ENCODE measurements at regions not wholly inside any gene's neighbourhood (a gene's known extent, or its start where the extent isn't known, plus 50 kb on each side); places are given as distances from the start of the nearest gene placed in this dataset.

DNA sequence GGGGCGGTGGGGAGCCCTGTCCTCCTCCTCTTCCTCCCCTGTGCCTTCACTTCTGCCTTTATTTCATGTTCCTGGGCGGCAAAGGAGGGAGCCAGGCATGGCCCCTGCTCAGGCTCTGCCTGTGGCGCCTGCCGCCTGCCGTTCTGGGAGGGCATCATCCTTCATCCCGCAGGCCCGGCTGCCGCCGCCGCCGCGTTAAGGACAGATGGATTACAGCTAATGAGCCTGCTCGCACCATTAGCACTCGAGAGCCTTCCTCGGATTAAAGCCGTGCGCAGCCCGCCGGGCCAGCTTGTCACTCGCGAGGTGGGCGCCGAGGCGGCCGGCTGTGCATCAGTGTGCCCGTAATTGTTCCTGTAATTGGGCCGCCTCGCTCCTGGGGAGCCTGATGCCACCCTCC lies 127.7 kb upstream of the GSE1 start:
- no peak overlapping the region for H3K4me3 ChIP-seq
- no peak overlapping the region for H3K4me2 ChIP-seq
- H3K9me3 ChIP-seq (ENCODE audit: low read depth), result no peaks in the 10 kb centered on the region
- no peaks in the 10 kb centered on the region for H3K27me3 ChIP-seq
- DNase-seq (ENCODE audit: low spot score), result no peak
- H4K20me1 ChIP-seq (ENCODE audit: insufficient read depth, poor library complexity, severe bottlenecking), result no peaks in the 10 kb centered on the region
- 97% methylated on average over 28 of the region's 28 CpGs for WGBS (ENCODE audit: low lambda C conversion rate, missing lambda C conversion rate)
- peaks cover 5% of the 10 kb centered on the region for H3K4me1 ChIP-seq (ENCODE audit: insufficient read depth)
- no peak for TF ChIP-seq EZH2 (IDR thresholded peaks at IDR 0.05; ENCODE audit: borderline replicate concordance)
- TF ChIP-seq EZH2phosphoT487 (IDR thresholded peaks at IDR 0.05; ENCODE audit: low read depth, severe bottlenecking, unreplicated experiment), result no peak
- TF ChIP-seq, protein P1, sequence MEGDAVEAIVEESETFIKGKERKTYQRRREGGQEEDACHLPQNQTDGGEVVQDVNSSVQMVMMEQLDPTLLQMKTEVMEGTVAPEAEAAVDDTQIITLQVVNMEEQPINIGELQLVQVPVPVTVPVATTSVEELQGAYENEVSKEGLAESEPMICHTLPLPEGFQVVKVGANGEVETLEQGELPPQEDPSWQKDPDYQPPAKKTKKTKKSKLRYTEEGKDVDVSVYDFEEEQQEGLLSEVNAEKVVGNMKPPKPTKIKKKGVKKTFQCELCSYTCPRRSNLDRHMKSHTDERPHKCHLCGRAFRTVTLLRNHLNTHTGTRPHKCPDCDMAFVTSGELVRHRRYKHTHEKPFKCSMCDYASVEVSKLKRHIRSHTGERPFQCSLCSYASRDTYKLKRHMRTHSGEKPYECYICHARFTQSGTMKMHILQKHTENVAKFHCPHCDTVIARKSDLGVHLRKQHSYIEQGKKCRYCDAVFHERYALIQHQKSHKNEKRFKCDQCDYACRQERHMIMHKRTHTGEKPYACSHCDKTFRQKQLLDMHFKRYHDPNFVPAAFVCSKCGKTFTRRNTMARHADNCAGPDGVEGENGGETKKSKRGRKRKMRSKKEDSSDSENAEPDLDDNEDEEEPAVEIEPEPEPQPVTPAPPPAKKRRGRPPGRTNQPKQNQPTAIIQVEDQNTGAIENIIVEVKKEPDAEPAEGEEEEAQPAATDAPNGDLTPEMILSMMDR (IDR thresholded peaks at IDR 0.05; ENCODE audit: poor library complexity), result no peak
- no peaks in the 10 kb centered on the region for H3K9me2 ChIP-seq (replicated peaks; ENCODE audit: insufficient read depth)
- H3K79me2 ChIP-seq, result peaks cover 5% of the 10 kb centered on the region
- no peaks in the 10 kb centered on the region for H3K36me3 ChIP-seq (replicated peaks; ENCODE audit: insufficient read depth, low read depth)
- H3K27ac ChIP-seq, result no peak overlapping the region
- H2AFZ ChIP-seq, result no peak overlapping the region

DNA sequence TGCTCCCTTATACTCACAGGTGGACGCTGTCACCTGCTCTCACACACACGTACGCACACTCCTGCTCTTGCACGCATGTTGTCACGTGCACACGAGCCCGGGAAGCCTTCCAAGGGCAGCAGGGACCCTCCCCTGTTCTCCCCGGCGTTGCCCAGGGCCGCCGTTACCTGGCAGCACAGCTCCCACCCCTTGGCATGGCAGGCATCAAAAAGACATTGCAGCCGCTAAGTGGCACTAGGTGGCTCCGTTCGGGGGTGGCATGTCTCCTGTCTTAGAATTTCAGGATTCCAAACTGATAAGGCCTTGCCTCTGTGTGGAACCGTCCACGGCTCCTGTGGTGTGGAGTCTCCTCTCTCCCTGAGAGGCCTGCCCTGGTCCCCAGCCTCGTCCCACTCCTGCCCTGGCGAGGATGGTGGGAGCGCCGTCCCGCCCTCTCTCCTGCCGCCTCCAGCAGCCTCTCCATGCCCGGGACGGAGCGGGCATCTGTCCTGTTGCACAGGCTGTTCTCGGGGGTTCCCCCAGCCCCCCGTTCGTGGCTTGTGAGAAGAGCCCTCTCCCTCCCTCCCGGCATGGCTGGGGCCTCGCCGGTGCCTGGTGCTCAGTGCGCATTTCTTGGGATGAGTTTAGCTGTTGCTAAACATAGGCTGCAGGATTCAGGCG lies 126.7 kb upstream of the GSE1 start:
- Histone ChIP-seq H4K20me1 (ENCODE audit: insufficient read depth, poor library complexity, severe bottlenecking) (no peaks in the 10 kb centered on the region), H3K4me3 (no peak overlapping the region), H3K27ac (no peak overlapping the region), H3K9me3 (ENCODE audit: low read depth) (no peaks in the 10 kb centered on the region), H3K9me2 (replicated peaks; ENCODE audit: insufficient read depth) (no peaks in the 10 kb centered on the region), H2AFZ (no peak overlapping the region), H3K36me3 (replicated peaks; ENCODE audit: insufficient read depth, low read depth) (no peaks in the 10 kb centered on the region), H3K4me1 (ENCODE audit: insufficient read depth) (peaks cover 4% of the 10 kb centered on the region), H3K27me3 (no peaks in the 10 kb centered on the region), H3K79me2 (peaks cover under 1% of the 10 kb centered on the region), H3K4me2 (no peak overlapping the region)
- DNase-seq (ENCODE audit: low spot score), result no peak
- WGBS (ENCODE audit: low lambda C conversion rate, missing lambda C conversion rate), result 95% methylated on average over 30 of the region's 33 CpGs
- TF ChIP-seq EZH2phosphoT487 (IDR thresholded peaks at IDR 0.05; ENCODE audit: low read depth, severe bottlenecking, unreplicated experiment) (no peak), EZH2 (IDR thresholded peaks at IDR 0.05; ENCODE audit: borderline replicate concordance) (no peak)
- TF ChIP-seq, protein P1 (IDR thresholded peaks at IDR 0.05; ENCODE audit: poor library complexity), result no peak

DNA sequence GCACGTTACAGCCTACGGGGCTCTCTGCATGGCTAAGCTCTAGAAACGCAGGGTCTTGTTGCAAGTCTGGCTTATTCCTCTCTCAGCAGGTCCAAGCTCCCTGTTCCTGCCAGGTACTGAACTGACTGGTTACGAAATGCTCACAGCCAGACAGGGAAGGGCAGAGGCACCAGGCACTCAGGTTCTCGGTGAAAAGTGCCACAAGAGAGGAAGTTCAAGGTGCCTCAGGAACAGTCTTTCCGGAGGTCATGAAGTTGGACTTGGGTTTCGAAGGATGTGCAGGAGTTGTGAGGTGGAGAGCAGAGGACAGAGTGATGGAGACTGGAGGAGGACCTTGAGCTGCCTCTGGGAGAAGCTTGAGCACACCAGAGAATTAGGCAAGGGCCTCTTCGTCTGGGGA lies 124.7 kb upstream of the GSE1 start:
- Histone ChIP-seq H3K4me3 (no peak overlapping the region), H3K9me2 (replicated peaks; ENCODE audit: insufficient read depth) (no peaks in the 10 kb centered on the region), H3K36me3 (replicated peaks; ENCODE audit: insufficient read depth, low read depth) (no peaks in the 10 kb centered on the region), H4K20me1 (ENCODE audit: insufficient read depth, poor library complexity, severe bottlenecking) (no peaks in the 10 kb centered on the region), H3K4me2 (no peak overlapping the region), H3K4me1 (ENCODE audit: insufficient read depth) (peaks cover 17% of the 10 kb centered on the region), H3K27me3 (no peaks in the 10 kb centered on the region), H2AFZ (no peak overlapping the region), H3K9me3 (ENCODE audit: low read depth) (no peaks in the 10 kb centered on the region), H3K79me2 (peaks cover 3% of the 10 kb centered on the region), H3K27ac (no peak overlapping the region)
- TF ChIP-seq EZH2phosphoT487 (IDR thresholded peaks at IDR 0.05; ENCODE audit: low read depth, severe bottlenecking, unreplicated experiment) (no peak), EZH2 (IDR thresholded peaks at IDR 0.05; ENCODE audit: borderline replicate concordance) (no peak)
- TF ChIP-seq, protein P1 (IDR thresholded peaks at IDR 0.05; ENCODE audit: poor library complexity), result no peak
- DNase-seq (ENCODE audit: low spot score), result no peak
- 84% methylated on average over 8 of the region's 8 CpGs for WGBS (ENCODE audit: low lambda C conversion rate, missing lambda C conversion rate)

Measured in hepatocyte (in vitro differentiated cells).